OCI-LY7 (cell line): ENCODE measurements at regions not wholly inside any gene's neighbourhood (a gene's known extent, or its start where the extent isn't known, plus 50 kb on each side); places are given as distances from the start of the nearest gene placed in this dataset.

ENCODE experiments used
- EZH2phosphoT487 ChIP-seq: fragments of 200-600 bp; sonication (generic); IDR thresholded peaks from 2 replicates; pipeline ENCODE4 v1.6.1; 2018; ENCODE audit warnings: low read depth, borderline replicate concordance, mild to moderate bottlenecking, mixed run types, antibody characterized with exemption, low read length, moderate library complexity, mixed read lengths
- TF ChIP-seq, protein P1 (sequence below): fragments of 200-600 bp; sonication (generic); conservative IDR thresholded peaks from 2 replicates; pipeline ENCODE4 v1.5.1; 2014; ENCODE audit warnings: mild to moderate bottlenecking, antibody characterized with exemption, low read length, moderate library complexity, mixed read lengths

DNA sequence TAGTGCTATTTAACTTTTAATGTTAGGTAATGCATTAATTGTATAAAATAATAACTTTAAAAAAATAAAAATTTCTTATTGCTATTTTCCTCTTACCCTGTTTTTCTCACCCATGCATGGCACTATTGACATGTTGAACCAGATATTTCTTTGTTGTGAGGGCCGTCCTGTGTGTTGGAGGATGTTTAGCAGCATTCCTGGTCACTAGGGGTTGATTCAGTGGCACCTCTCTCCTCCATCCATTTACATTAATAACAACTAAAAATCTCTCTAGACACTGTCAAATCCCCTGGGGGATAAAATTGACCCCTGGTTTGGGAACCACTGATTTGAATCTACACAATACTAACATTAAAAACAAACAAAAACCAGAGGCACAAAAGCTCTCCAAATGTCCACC lies 147.5 kb upstream of the MIS18BP1 start:
- TF ChIP-seq, protein P1, sequence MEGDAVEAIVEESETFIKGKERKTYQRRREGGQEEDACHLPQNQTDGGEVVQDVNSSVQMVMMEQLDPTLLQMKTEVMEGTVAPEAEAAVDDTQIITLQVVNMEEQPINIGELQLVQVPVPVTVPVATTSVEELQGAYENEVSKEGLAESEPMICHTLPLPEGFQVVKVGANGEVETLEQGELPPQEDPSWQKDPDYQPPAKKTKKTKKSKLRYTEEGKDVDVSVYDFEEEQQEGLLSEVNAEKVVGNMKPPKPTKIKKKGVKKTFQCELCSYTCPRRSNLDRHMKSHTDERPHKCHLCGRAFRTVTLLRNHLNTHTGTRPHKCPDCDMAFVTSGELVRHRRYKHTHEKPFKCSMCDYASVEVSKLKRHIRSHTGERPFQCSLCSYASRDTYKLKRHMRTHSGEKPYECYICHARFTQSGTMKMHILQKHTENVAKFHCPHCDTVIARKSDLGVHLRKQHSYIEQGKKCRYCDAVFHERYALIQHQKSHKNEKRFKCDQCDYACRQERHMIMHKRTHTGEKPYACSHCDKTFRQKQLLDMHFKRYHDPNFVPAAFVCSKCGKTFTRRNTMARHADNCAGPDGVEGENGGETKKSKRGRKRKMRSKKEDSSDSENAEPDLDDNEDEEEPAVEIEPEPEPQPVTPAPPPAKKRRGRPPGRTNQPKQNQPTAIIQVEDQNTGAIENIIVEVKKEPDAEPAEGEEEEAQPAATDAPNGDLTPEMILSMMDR, result no peak
- no peak for TF ChIP-seq EZH2phosphoT487
